B cell (primary cell): ENCODE measurements at regions not wholly inside any gene's neighbourhood (a gene's known extent, or its start where the extent isn't known, plus 50 kb on each side); places are given as distances from the start of the nearest gene placed in this dataset.

ENCODE experiments used
- ATAC-seq: fragments of 200-7000 bp; cut with Tn5 transposase; one replicate; pipeline ENCODE4 v1.10.0; 2021; ENCODE audit warnings: low read depth, mild to moderate bottlenecking, moderate number of reproducible peaks, moderate library complexity
- CTCF ChIA-PET: fragments of 350-600 bp; sonication (Branson Sonifier 250); formaldehyde crosslinking; loops from one replicate; lab custom pipeline; 2021; ENCODE audit warnings: antibody characterized with exemption, inconsistent platforms; lab: Charles Lee
- POLR2A ChIA-PET: fragments of 350-600 bp; sonication (Branson Sonifier 250); formaldehyde crosslinking; loops from one replicate; lab custom pipeline; 2021; ENCODE audit warnings: antibody characterized with exemption; lab: Charles Lee
- DNase-seq: peaks from one replicate; pipeline ENCODE4 v3.0.0; 2013
- H2AFZ ChIP-seq: 2 replicates; pipeline ENCODE4 v1.6.1; 2012; ENCODE audit warnings: mild to moderate bottlenecking, low read depth, low read length; ENCODE audit not compliant: insufficient read depth, poor library complexity, severe bottlenecking
- H3K27ac ChIP-seq, 2 donors: 1 replicate in 1 of 2; 2 replicates in 1 of 2; pipeline ENCODE4 v1.5.1; 2012 to 2013; ENCODE audit warnings: low read length in 2 of 2, mild to moderate bottlenecking in 2 of 2, moderate library complexity in 1 of 2
- H3K27me3 ChIP-seq, 4 experiments: fragments of 200-600 bp in 1 of 4; sonication (generic) in 1 of 4; replicated peaks in 1 of 4; 1 replicate in 2 of 4; 2 replicates in 2 of 4; pipeline versions ENCODE4 v1.6.1 to v1.7.0; 2013 to 2016; ENCODE audit warnings: low read length in 3 of 4, mild to moderate bottlenecking in 2 of 4, mixed read lengths in 1 of 4, moderate library complexity in 1 of 4; ENCODE audit not compliant: insufficient read depth in 4 of 4, control insufficient read depth in 3 of 4; ENCODE audit errors: control extremely low read depth in 1 of 4
- H3K36me3 ChIP-seq, 2 experiments: replicated peaks in 1 of 2; 1 replicate in 1 of 2; 2 replicates in 1 of 2; pipeline versions ENCODE4 v1.6.1 to v1.7.1; 2013; ENCODE audit warnings: low read length in 1 of 2; ENCODE audit not compliant: insufficient read depth in 2 of 2, control insufficient read depth in 1 of 2; ENCODE audit errors: control extremely low read depth in 1 of 2, extremely low read depth in 1 of 2
- H3K4me1 ChIP-seq, 2 donors: fragments of 200-600 bp in 1 of 2; sonication (generic) in 1 of 2; 1 replicate in 1 of 2; 2 replicates in 1 of 2; pipeline versions ENCODE4 v1.5.1 to v1.6.1; 2013 to 2017; ENCODE audit warnings: low read length in 2 of 2; ENCODE audit not compliant: control insufficient read depth in 2 of 2, insufficient read depth in 2 of 2
- H3K4me2 ChIP-seq: replicated peaks from 2 replicates; pipeline ENCODE3; 2012; ENCODE audit warnings: mild to moderate bottlenecking, low read depth, low read length; ENCODE audit not compliant: poor library complexity, severe bottlenecking
- H3K4me3 ChIP-seq, 5 experiments: fragments of 200-600 bp in 1 of 5; sonication (generic) in 1 of 5; 1 replicate in 3 of 5; 2 replicates in 2 of 5; pipeline versions ENCODE4 v1.5.1 to v1.7.0; 2011 to 2016; ENCODE audit warnings: low read length in 4 of 5, mild to moderate bottlenecking in 4 of 5, low read depth in 2 of 5, control low read depth in 1 of 5, moderate library complexity in 1 of 5; ENCODE audit not compliant: insufficient read depth in 1 of 5; ENCODE audit errors: control extremely low read depth in 1 of 5, extremely low read depth in 1 of 5
- H3K79me2 ChIP-seq: fragments of 200-600 bp; sonication (generic); one replicate; pipeline ENCODE4 v1.6.0; 2016; ENCODE audit warnings: low read length; ENCODE audit not compliant: control insufficient read depth, insufficient read depth
- H3K9ac ChIP-seq: fragments of 200-600 bp; sonication (generic); 2 replicates; pipeline ENCODE4 v1.6.1; 2017; ENCODE audit warnings: mild to moderate bottlenecking, low read length, moderate library complexity
- H3K9me3 ChIP-seq, 3 donors: one replicate each; pipeline versions ENCODE4 v1.6.1 to v1.7.1; 2013; ENCODE audit warnings: low read length in 2 of 3; ENCODE audit not compliant: control insufficient read depth in 2 of 3, insufficient read depth in 1 of 3; ENCODE audit errors: control extremely low read depth in 1 of 3
- H4K20me1 ChIP-seq: 2 replicates; pipeline ENCODE4 v1.6.0; 2012; ENCODE audit warnings: mild to moderate bottlenecking, low read length; ENCODE audit not compliant: insufficient read depth, control insufficient read depth, poor library complexity, severe bottlenecking
- H3K27ac Mint-ChIP-seq: one replicate; pipeline ENCODE4 v1.8.0; 2021; ENCODE audit warnings: mixed read lengths
- H3K27me3 Mint-ChIP-seq: one replicate; pipeline ENCODE4 v1.8.0; 2021; ENCODE audit warnings: mixed read lengths
- H3K4me1 Mint-ChIP-seq: one replicate; pipeline ENCODE4 v1.8.0; 2021; ENCODE audit warnings: mixed read lengths
- H3K4me3 Mint-ChIP-seq: one replicate; pipeline ENCODE4 v1.8.0; 2021; ENCODE audit warnings: mixed read lengths
- H3K9me3 Mint-ChIP-seq: one replicate; pipeline ENCODE4 v1.8.0; 2022; ENCODE audit warnings: mixed read lengths; ENCODE audit not compliant: insufficient read depth
- CTCF ChIP-seq: fragments of 200-600 bp; IDR thresholded peaks from one replicate; pipeline ENCODE4 v1.8.0; 2022; ENCODE audit warnings: antibody characterized with exemption, mild to moderate bottlenecking
- EZH2 ChIP-seq: IDR thresholded peaks from 2 replicates; pipeline ENCODE4 v1.6.1; 2012; ENCODE audit warnings: borderline replicate concordance, low read depth, mild to moderate bottlenecking, moderate library complexity, low read length; ENCODE audit not compliant: insufficient read depth, poor library complexity, severe bottlenecking
- WGBS: methylation state at CpG from one replicate; pipeline ENCODE4 v1.1.5; 2013; ENCODE audit warnings: missing lambda C conversion rate; ENCODE audit not compliant: insufficient coverage; 5-methylcytosine and 5-hydroxymethylcytosine counted together
- intact Hi-C: fragments of 100-400 bp; cut with micrococcal nuclease; formaldehyde crosslinking; loops from one replicate; pipeline ENCODE4 v1.10.0; 2022

GRCh38 chr9:87395804-87396479, 101.7 kb upstream of the DAPK1 start:
- DNase-seq (no peak), ATAC-seq (no peak)
- no peaks in the 10 kb centered on the region for H3K36me3 ChIP-seq
- no peak overlapping the region for H3K4me3 ChIP-seq
- no peak overlapping the region for H3K4me3 Mint-ChIP-seq
- CTCF ChIA-PET, result no interaction called here
- no peaks in the 10 kb centered on the region for H3K79me2 ChIP-seq
- no peak overlapping the region for H3K27ac ChIP-seq
- 96% methylated on average over 9 of the region's 11 CpGs for WGBS
- no peak overlapping the region for H3K4me2 ChIP-seq
- no peak overlapping the region for H3K9ac ChIP-seq
- H3K4me1 ChIP-seq, result no peaks in the 10 kb centered on the region
- no peaks in the 10 kb centered on the region for H4K20me1 ChIP-seq
- H3K27ac Mint-ChIP-seq, result no peak overlapping the region
- H2AFZ ChIP-seq, result no peak overlapping the region
- no peaks in the 10 kb centered on the region for H3K27me3 ChIP-seq
- H3K27me3 Mint-ChIP-seq, result no peaks in the 10 kb centered on the region
- H3K9me3 ChIP-seq, result no peaks in the 10 kb centered on the region
- TF ChIP-seq CTCF, result no peak
- peaks cover 4% of the 10 kb centered on the region for H3K9me3 Mint-ChIP-seq
- intact Hi-C loops, result no loop called here
- POLR2A ChIA-PET, result no interaction called here
- no peaks in the 10 kb centered on the region for H3K4me1 Mint-ChIP-seq

GRCh38 chr9:87401681-87402080, 96.0 kb upstream of the DAPK1 start:
- intact Hi-C loops, result no loop called here
- DNase-seq, result no peak
- ATAC-seq, result no peak
- H3K27ac Mint-ChIP-seq, result no peak overlapping the region
- ChIA-PET CTCF (no interaction called here), POLR2A (no interaction called here)
- H3K4me1 ChIP-seq, result no peaks in the 10 kb centered on the region
- H3K27me3 ChIP-seq, result no peaks in the 10 kb centered on the region
- H3K9me3 Mint-ChIP-seq, result no peaks in the 10 kb centered on the region
- no peaks in the 10 kb centered on the region for H4K20me1 ChIP-seq
- H3K4me3 Mint-ChIP-seq, result no peak overlapping the region
- H3K27ac ChIP-seq, result no peak overlapping the region
- no peak overlapping the region for H3K4me2 ChIP-seq
- no peaks in the 10 kb centered on the region for H3K79me2 ChIP-seq
- no peak overlapping the region for H3K4me3 ChIP-seq
- TF ChIP-seq EZH2 (no peak), CTCF (no peak)
- 95% methylated on average over 3 of the region's 7 CpGs for WGBS
- H2AFZ ChIP-seq, result no peak overlapping the region
- no peaks in the 10 kb centered on the region for H3K36me3 ChIP-seq
- H3K4me1 Mint-ChIP-seq, result no peaks in the 10 kb centered on the region
- no peak overlapping the region for H3K9ac ChIP-seq
- no peaks in the 10 kb centered on the region for H3K9me3 ChIP-seq
- H3K27me3 Mint-ChIP-seq, result no peaks in the 10 kb centered on the region
